GM12878 (cell line): ENCODE measurements at regions not wholly inside any gene's neighbourhood (a gene's known extent, or its start where the extent isn't known, plus 50 kb on each side); places are given as distances from the start of the nearest gene placed in this dataset.
A peak's percentile ranks its signal among the peaks of the same experiment; 100 is the strongest.

Experiments used
- ATAC-seq: fragments of 200-7000 bp; cut with Tn5 transposase; 3 replicates; pipeline ENCODE4 v1.9.1; 2020; ENCODE audit warnings: mild to moderate bottlenecking, moderate library complexity
- BruUV-seq: library from RNA; stranded (reverse); fragments of 400-500 nt; replicated peaks from 2 replicates; lab custom pipeline; 2021; lab: Mats Ljungman, UMichigan
- CTCF ChIA-PET: fragments of 300-600 bp; sonication (Branson Sonifier 250); formaldehyde crosslinking; extraction: SDS; loops from one replicate; lab custom pipeline; 2021; ENCODE audit warnings: inconsistent platforms; lab: Yijun Ruan, JAX
- POLR2A ChIA-PET: fragments of 350-600 bp; formaldehyde crosslinking; extraction: SDS; loops from one replicate; lab custom pipeline; 2021; ENCODE audit warnings: inconsistent platforms; lab: Charles Lee
- RAD21 ChIA-PET: fragments of 300-600 bp; sonication (Branson Sonifier 250); formaldehyde crosslinking; loops from one replicate; lab custom pipeline; 2023; ENCODE audit warnings: antibody characterized with exemption; ENCODE audit not compliant: unreplicated experiment; lab: Charles Lee
- SMC1A ChIA-PET: fragments of 300-600 bp; sonication (Branson Sonifier 250); formaldehyde crosslinking; loops from one replicate; lab custom pipeline; 2023; ENCODE audit not compliant: unreplicated experiment, uncharacterized antibody; lab: Charles Lee
- DNase-seq: peaks from one replicate; pipeline ENCODE4 v3.0.0-alpha.2; 2011; ENCODE audit warnings: low read depth, low spot score
- FAIRE-seq: peaks from 3 replicates; lab custom pipeline; 2011; peaks lifted over from hg19 to GRCh38; lab: Jason Lieb, UNC
- H2AFZ ChIP-seq: 2 replicates; pipeline ENCODE4 v1.6.0; 2011; ENCODE audit warnings: low read depth, low read length, control low read depth; ENCODE audit not compliant: control insufficient read depth
- H3K27ac ChIP-seq: 2 replicates; pipeline ENCODE4 v1.5.1; 2011; ENCODE audit warnings: control low read depth; ENCODE audit not compliant: control insufficient read depth, insufficient read depth
- H3K27me3 ChIP-seq, 2 experiments: replicated peaks in 1 of 2; 2 replicates each; pipeline versions ENCODE4 v1.6.0 to v1.6.1; 2011; ENCODE audit warnings: low read length in 1 of 2; ENCODE audit not compliant: control insufficient read depth in 2 of 2, insufficient read depth in 2 of 2
- H3K36me3 ChIP-seq, 2 experiments: 2 replicates each; pipeline ENCODE4 v1.5.1; 2011; ENCODE audit warnings: low read length in 1 of 2; ENCODE audit not compliant: control insufficient read depth in 2 of 2, insufficient read depth in 2 of 2
- H3K4me1 ChIP-seq: 2 replicates; pipeline ENCODE4 v1.6.1; 2011; ENCODE audit warnings: mild to moderate bottlenecking, low read length, moderate library complexity, mixed read lengths; ENCODE audit not compliant: control insufficient read depth, insufficient read depth
- H3K4me2 ChIP-seq: 2 replicates; pipeline ENCODE4 v1.6.0; 2011; ENCODE audit warnings: control low read depth; ENCODE audit not compliant: control insufficient read depth, insufficient read depth
- H3K4me3 ChIP-seq: fragments of 200-600 bp; sonication (generic); 2 replicates; pipeline ENCODE4 v1.5.1; 2016
- H3K79me2 ChIP-seq: 2 replicates; pipeline ENCODE4 v1.6.0; 2011; ENCODE audit warnings: low read length; ENCODE audit not compliant: control insufficient read depth, insufficient read depth
- H3K9ac ChIP-seq: 2 replicates; pipeline ENCODE4 v1.8.0; 2011; ENCODE audit warnings: low read length, control low read depth, mixed read lengths; ENCODE audit not compliant: control insufficient read depth, insufficient read depth
- H3K9me3 ChIP-seq: replicated peaks from 3 replicates; pipeline ENCODE4 v1.5.1; 2011; ENCODE audit warnings: mild to moderate bottlenecking, low read length; ENCODE audit not compliant: control insufficient read depth, insufficient read depth
- H4K20me1 ChIP-seq: 2 replicates; pipeline ENCODE4 v1.6.0; 2011; ENCODE audit not compliant: control insufficient read depth, insufficient read depth
- HCFC1 ChIP-seq: fragments of 150-350 bp; IDR thresholded peaks from 2 replicates; pipeline ENCODE4 v1.6.1; 2014; ENCODE audit warnings: low read length
- KAT2A ChIP-seq: conservative IDR thresholded peaks from 2 replicates; pipeline ENCODE4 v1.6.1; 2011; ENCODE audit warnings: low read depth, low read length; ENCODE audit not compliant: control insufficient read depth
- NFYB ChIP-seq: IDR thresholded peaks from 2 replicates; pipeline ENCODE4 v1.6.1; 2011; ENCODE audit warnings: low read depth, mild to moderate bottlenecking, low read length, improper control_type of control experiment, moderate library complexity; ENCODE audit not compliant: insufficient read depth
- SMC3 ChIP-seq: IDR thresholded peaks from 2 replicates; pipeline ENCODE4 v1.6.1; 2011; ENCODE audit warnings: low read length, improper control_type of control experiment, borderline replicate concordance
- TCF3 ChIP-seq: IDR thresholded peaks from 2 replicates; pipeline ENCODE4 v1.6.1; 2012; ENCODE audit warnings: low read depth, mild to moderate bottlenecking, low read length, borderline replicate concordance; ENCODE audit not compliant: insufficient read depth
- WGBS: methylation state at CpG from one replicate; pipeline ENCODE4 v1.1.6; 2016; ENCODE audit warnings: low lambda C conversion rate; ENCODE audit not compliant: insufficient replicate concordance, insufficient coverage; ENCODE audit errors: missing lambda C conversion rate; 5-methylcytosine and 5-hydroxymethylcytosine counted together
- in situ Hi-C: fragments of 300-500 bp; cut with MboI; formaldehyde crosslinking; loops from 9 replicates; pipeline ENCODE4 v1.14.3; 2018; ENCODE audit warnings: mixed read lengths
- intact Hi-C: fragments of 100-400 bp; cut with micrococcal nuclease; formaldehyde crosslinking; loops from one replicate; pipeline ENCODE4 v1.14.2; 2022; ENCODE audit not compliant: unreplicated experiment
- TF ChIP-seq, protein P1 (sequence below): IDR thresholded peaks from 2 replicates; pipeline ENCODE4 v1.6.1; 2012; ENCODE audit warnings: low read length, inconsistent platforms
- TF ChIP-seq, protein P2 (sequence below): fragments of 450-650 bp; IDR thresholded peaks from 2 replicates; pipeline ENCODE4 v1.6.1; 2016; ENCODE audit warnings: mild to moderate bottlenecking
- TF ChIP-seq, protein P3 (sequence below): fragments of 450-650 bp; IDR thresholded peaks from 2 replicates; pipeline ENCODE4 v1.6.1; 2018; ENCODE audit warnings: mild to moderate bottlenecking, low read depth, moderate library complexity; ENCODE audit not compliant: partially characterized antibody

DNA sequence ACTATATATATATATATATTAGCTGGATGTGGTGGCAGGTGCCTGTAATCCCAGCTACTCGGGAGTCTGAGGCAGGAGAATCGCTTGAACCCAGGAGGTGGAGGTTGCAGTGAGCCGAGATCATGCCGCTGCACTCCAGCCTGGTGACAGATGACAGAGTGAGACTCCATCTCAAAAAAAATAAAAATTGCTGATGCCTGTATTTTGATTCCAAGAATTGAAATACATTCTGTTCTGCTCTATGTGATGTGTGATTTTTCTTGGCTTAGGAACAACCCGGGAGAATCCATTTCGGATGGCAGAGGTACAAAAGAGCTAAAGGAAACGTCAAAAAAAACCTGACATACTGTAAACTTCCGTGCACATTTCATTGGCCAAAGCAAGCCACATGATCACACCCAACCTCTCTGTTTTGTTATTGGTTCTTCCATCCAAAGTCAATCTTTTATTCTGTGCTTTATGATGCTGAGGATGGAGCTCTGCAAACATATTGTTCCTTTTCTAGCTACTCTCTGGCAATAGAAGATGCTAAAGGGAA is 478.1 kb upstream of the MAP2 start:
- Histone ChIP-seq H3K27me3 (no peaks in the 10 kb centered on the region), H4K20me1 (no peaks in the 10 kb centered on the region), H3K4me3 (no peak overlapping the region), H3K79me2 (no peaks in the 10 kb centered on the region), H3K27ac (no peak overlapping the region), H3K9ac (no peak overlapping the region), H3K36me3 (no peaks in the 10 kb centered on the region), H3K9me3 (no peaks in the 10 kb centered on the region), H2AFZ (peak overlapping the region; percentile 46), H3K4me2 (no peak overlapping the region), H3K4me1 (no peaks in the 10 kb centered on the region)
- 0 out of 3 replicates have a peak, but pooled peaks have one; percentile 27 for ATAC-seq
- CTCF ChIA-PET = no interaction called here
- TF ChIP-seq TCF3 (no peak), KAT2A (no peak), NFYB (peak; percentile 83), SMC3 (no peak), HCFC1 (no peak)
- TF ChIP-seq, protein P1, sequence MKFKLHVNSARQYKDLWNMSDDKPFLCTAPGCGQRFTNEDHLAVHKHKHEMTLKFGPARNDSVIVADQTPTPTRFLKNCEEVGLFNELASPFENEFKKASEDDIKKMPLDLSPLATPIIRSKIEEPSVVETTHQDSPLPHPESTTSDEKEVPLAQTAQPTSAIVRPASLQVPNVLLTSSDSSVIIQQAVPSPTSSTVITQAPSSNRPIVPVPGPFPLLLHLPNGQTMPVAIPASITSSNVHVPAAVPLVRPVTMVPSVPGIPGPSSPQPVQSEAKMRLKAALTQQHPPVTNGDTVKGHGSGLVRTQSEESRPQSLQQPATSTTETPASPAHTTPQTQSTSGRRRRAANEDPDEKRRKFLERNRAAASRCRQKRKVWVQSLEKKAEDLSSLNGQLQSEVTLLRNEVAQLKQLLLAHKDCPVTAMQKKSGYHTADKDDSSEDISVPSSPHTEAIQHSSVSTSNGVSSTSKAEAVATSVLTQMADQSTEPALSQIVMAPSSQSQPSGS = no peak
- TF ChIP-seq, protein P2, sequence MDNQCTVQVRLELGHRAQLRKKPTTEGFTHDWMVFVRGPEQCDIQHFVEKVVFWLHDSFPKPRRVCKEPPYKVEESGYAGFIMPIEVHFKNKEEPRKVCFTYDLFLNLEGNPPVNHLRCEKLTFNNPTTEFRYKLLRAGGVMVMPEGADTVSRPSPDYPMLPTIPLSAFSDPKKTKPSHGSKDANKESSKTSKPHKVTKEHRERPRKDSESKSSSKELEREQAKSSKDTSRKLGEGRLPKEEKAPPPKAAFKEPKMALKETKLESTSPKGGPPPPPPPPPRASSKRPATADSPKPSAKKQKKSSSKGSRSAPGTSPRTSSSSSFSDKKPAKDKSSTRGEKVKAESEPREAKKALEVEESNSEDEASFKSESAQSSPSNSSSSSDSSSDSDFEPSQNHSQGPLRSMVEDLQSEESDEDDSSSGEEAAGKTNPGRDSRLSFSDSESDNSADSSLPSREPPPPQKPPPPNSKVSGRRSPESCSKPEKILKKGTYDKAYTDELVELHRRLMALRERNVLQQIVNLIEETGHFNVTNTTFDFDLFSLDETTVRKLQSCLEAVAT = no peak
- TF ChIP-seq, protein P3, sequence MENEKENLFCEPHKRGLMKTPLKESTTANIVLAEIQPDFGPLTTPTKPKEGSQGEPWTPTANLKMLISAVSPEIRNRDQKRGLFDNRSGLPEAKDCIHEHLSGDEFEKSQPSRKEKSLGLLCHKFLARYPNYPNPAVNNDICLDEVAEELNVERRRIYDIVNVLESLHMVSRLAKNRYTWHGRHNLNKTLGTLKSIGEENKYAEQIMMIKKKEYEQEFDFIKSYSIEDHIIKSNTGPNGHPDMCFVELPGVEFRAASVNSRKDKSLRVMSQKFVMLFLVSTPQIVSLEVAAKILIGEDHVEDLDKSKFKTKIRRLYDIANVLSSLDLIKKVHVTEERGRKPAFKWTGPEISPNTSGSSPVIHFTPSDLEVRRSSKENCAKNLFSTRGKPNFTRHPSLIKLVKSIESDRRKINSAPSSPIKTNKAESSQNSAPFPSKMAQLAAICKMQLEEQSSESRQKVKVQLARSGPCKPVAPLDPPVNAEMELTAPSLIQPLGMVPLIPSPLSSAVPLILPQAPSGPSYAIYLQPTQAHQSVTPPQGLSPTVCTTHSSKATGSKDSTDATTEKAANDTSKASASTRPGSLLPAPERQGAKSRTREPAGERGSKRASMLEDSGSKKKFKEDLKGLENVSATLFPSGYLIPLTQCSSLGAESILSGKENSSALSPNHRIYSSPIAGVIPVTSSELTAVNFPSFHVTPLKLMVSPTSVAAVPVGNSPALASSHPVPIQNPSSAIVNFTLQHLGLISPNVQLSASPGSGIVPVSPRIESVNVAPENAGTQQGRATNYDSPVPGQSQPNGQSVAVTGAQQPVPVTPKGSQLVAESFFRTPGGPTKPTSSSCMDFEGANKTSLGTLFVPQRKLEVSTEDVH = no peak
- intact Hi-C loops = no loop called here
- no peak for DNase-seq
- SMC1A ChIA-PET = interaction anchor here (0.6 kb wide), 1 partner anchor 32 kb away, joined by 3 read pairs; no protein-coding TSS in a partner anchor
- no TSS peak for BruUV-seq
- POLR2A ChIA-PET = no interaction called here
- in situ Hi-C loops = no loop called here
- WGBS = 2% methylated on average over 8 of the region's 8 CpGs
- RAD21 ChIA-PET = no interaction called here
- no peak for FAIRE-seq
